OCI-LY7 (cell line): ENCODE measurements at regions not wholly inside any gene's neighbourhood (a gene's known extent, or its start where the extent isn't known, plus 50 kb on each side); places are given as distances from the start of the nearest gene placed in this dataset.

Experiments used
- BruUV-seq: library from RNA; stranded (reverse); fragments of 400-500 nt; replicated peaks from 2 replicates; lab custom pipeline; 2021; lab: Mats Ljungman, UMichigan
- CTCF ChIA-PET: fragments of 300-600 bp; sonication (Branson Sonifier 250); formaldehyde crosslinking; loops from one replicate; lab custom pipeline; 2022; ENCODE audit warnings: antibody characterized with exemption; ENCODE audit not compliant: unreplicated experiment; lab: Charles Lee
- POLR2A ChIA-PET: fragments of 300-600 bp; sonication (Branson Sonifier 250); formaldehyde crosslinking; loops from one replicate; lab custom pipeline; 2022; ENCODE audit warnings: antibody characterized with exemption; lab: Charles Lee
- DNase-seq: peaks from one replicate; pipeline ENCODE4 v3.0.0-alpha.2; 2015; ENCODE audit warnings: low spot score
- H2AFZ ChIP-seq: fragments of 200-600 bp; sonication (generic), shearing (Covaris generic); 2 replicates; pipeline ENCODE4 v1.6.1; 2014; ENCODE audit warnings: mild to moderate bottlenecking, antibody characterized with exemption, low read length, moderate library complexity
- H3K27ac ChIP-seq: fragments of 200-600 bp; sonication (generic); 2 replicates; pipeline ENCODE4 v1.5.1; 2014; ENCODE audit warnings: mixed run types, low read depth, mild to moderate bottlenecking, moderate library complexity, low read length, inconsistent platforms; ENCODE audit not compliant: poor library complexity, severe bottlenecking
- H3K36me3 ChIP-seq: fragments of 200-600 bp; sonication (generic); 2 replicates; pipeline ENCODE4 v1.6.1; 2014; ENCODE audit warnings: mild to moderate bottlenecking, antibody characterized with exemption, low read length, moderate library complexity, mixed read lengths; ENCODE audit not compliant: insufficient read depth
- H3K4me1 ChIP-seq: fragments of 200-600 bp; sonication (generic); 2 replicates; pipeline ENCODE4 v1.5.1; 2014; ENCODE audit warnings: mild to moderate bottlenecking, low read length; ENCODE audit not compliant: insufficient read depth, poor library complexity, severe bottlenecking
- H3K4me2 ChIP-seq: fragments of 200-600 bp; sonication (generic); 2 replicates; pipeline ENCODE4 v1.6.1; 2014; ENCODE audit warnings: mild to moderate bottlenecking, low read length
- H3K4me3 ChIP-seq: fragments of 200-600 bp; sonication (generic); 2 replicates; pipeline ENCODE4 v1.5.1; 2014; ENCODE audit warnings: mild to moderate bottlenecking, low read depth, low read length; ENCODE audit not compliant: poor library complexity, severe bottlenecking
- H3K79me2 ChIP-seq: fragments of 200-600 bp; sonication (generic); 2 replicates; pipeline ENCODE4 v1.6.1; 2016; ENCODE audit warnings: low read depth, mild to moderate bottlenecking, low read length, moderate library complexity, mixed read lengths; ENCODE audit not compliant: insufficient read depth
- H3K9me2 ChIP-seq: fragments of 200-600 bp; sonication (generic); 2 replicates; pipeline ENCODE4 v1.6.1; 2016; ENCODE audit warnings: mild to moderate bottlenecking, low read length, mixed read lengths; ENCODE audit not compliant: insufficient read depth
- H3K9me3 ChIP-seq: fragments of 200-600 bp; sonication (generic); 2 replicates; pipeline ENCODE4 v1.6.1; 2014; ENCODE audit warnings: mild to moderate bottlenecking, mixed run types, low read length, mixed read lengths
- H4K20me1 ChIP-seq: fragments of 200-600 bp; sonication (generic); 2 replicates; pipeline ENCODE4 v1.6.1; 2014; ENCODE audit warnings: mild to moderate bottlenecking, antibody characterized with exemption, low read length, moderate library complexity, mixed read lengths; ENCODE audit not compliant: insufficient read depth
- EZH2phosphoT487 ChIP-seq: fragments of 200-600 bp; sonication (generic); IDR thresholded peaks from 2 replicates; pipeline ENCODE4 v1.6.1; 2018; ENCODE audit warnings: low read depth, borderline replicate concordance, mild to moderate bottlenecking, mixed run types, antibody characterized with exemption, low read length, moderate library complexity, mixed read lengths
- intact Hi-C: fragments of 100-400 bp; cut with micrococcal nuclease; formaldehyde crosslinking; loops from one replicate; pipeline ENCODE4 v1.10.0; 2022; ENCODE audit not compliant: unreplicated experiment
- TF ChIP-seq, protein P1 (sequence below): fragments of 200-600 bp; sonication (generic); conservative IDR thresholded peaks from 2 replicates; pipeline ENCODE4 v1.5.1; 2014; ENCODE audit warnings: mild to moderate bottlenecking, antibody characterized with exemption, low read length, moderate library complexity, mixed read lengths

DNA sequence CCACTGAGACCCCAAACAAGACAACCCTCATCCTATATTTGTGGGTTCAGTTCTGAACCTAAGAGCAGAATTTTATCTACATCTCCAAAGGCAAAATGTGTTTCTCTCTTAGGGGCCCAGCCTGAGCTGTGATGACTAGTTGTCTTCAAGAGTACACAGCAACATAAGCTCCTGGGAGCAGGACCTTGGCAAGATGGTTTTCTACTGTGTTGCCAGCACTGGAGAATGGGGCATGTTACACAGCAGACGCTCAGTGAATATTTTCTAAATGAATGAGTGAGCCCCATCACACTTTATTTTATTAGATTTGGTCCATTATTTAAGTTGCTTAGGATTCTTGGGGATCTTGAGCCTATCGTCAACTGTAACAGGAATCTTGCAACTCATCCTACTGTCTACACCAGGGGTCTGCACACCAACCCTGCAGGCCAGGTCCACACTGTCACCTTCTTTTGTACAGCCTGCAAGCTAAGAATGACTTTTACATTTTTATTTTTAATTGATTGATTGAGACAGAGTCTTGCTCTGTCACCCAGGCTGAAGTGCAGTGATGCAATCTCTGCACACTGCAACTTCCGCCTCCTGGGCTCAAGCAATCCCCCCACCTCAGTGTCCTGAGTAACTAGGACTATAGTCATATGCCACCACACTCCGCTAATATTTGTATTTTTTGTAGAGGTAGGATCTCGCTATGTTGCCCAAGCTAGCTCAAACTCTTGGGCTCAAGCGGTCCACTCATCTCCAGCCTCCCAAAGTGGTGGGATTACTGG is 347.1 kb downstream of the FGFR2 start:
- Histone ChIP-seq H3K4me3 (no peak overlapping the region), H3K27ac (no peak overlapping the region), H3K4me2 (no peak overlapping the region), H3K9me3 (no peaks in the 10 kb centered on the region), H3K36me3 (no peaks in the 10 kb centered on the region), H4K20me1 (no peaks in the 10 kb centered on the region), H3K79me2 (no peaks in the 10 kb centered on the region), H3K9me2 (no peaks in the 10 kb centered on the region), H3K4me1 (no peaks in the 10 kb centered on the region), H2AFZ (no peak overlapping the region)
- POLR2A ChIA-PET, result no interaction called here
- DNase-seq, result no peak
- TF ChIP-seq EZH2phosphoT487, result no peak
- TF ChIP-seq, protein P1, sequence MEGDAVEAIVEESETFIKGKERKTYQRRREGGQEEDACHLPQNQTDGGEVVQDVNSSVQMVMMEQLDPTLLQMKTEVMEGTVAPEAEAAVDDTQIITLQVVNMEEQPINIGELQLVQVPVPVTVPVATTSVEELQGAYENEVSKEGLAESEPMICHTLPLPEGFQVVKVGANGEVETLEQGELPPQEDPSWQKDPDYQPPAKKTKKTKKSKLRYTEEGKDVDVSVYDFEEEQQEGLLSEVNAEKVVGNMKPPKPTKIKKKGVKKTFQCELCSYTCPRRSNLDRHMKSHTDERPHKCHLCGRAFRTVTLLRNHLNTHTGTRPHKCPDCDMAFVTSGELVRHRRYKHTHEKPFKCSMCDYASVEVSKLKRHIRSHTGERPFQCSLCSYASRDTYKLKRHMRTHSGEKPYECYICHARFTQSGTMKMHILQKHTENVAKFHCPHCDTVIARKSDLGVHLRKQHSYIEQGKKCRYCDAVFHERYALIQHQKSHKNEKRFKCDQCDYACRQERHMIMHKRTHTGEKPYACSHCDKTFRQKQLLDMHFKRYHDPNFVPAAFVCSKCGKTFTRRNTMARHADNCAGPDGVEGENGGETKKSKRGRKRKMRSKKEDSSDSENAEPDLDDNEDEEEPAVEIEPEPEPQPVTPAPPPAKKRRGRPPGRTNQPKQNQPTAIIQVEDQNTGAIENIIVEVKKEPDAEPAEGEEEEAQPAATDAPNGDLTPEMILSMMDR, result no peak
- intact Hi-C loops, result no loop called here
- BruUV-seq, result no TSS peak
- CTCF ChIA-PET, result no interaction called here

DNA sequence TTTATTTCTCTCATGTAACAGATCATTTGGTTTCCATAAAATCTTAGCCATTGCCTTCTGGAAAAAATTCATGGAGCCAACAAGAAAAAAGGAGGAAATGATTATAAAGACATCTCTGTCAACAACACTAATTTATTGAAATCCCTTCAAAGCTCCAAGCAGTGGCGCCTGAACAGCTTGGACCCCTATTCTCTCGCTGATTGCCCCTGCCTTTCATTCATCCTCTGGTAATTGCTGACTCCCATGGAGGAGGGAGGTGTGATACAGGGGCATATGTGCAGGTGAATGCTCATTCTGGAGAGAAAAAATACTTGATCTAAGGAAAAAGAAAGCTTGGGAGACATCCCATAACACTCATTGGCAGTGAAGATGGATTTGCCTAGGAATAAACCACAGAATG is 345.5 kb downstream of the FGFR2 start:
- CTCF ChIA-PET, result no interaction called here
- Histone ChIP-seq H2AFZ (no peak overlapping the region), H3K79me2 (no peaks in the 10 kb centered on the region), H3K4me3 (no peak overlapping the region), H4K20me1 (no peaks in the 10 kb centered on the region), H3K27ac (no peak overlapping the region), H3K4me2 (no peak overlapping the region), H3K9me3 (no peaks in the 10 kb centered on the region), H3K36me3 (no peaks in the 10 kb centered on the region), H3K9me2 (no peaks in the 10 kb centered on the region), H3K4me1 (no peaks in the 10 kb centered on the region)
- intact Hi-C loops, result no loop called here
- POLR2A ChIA-PET, result interaction anchor here (0.6 kb wide), 1 partner anchor 1169 kb away, joined by 3 read pairs; no protein-coding TSS in a partner anchor
- TF ChIP-seq EZH2phosphoT487, result no peak
- TF ChIP-seq, protein P1, result no peak
- no peak for DNase-seq
- no TSS peak for BruUV-seq

DNA sequence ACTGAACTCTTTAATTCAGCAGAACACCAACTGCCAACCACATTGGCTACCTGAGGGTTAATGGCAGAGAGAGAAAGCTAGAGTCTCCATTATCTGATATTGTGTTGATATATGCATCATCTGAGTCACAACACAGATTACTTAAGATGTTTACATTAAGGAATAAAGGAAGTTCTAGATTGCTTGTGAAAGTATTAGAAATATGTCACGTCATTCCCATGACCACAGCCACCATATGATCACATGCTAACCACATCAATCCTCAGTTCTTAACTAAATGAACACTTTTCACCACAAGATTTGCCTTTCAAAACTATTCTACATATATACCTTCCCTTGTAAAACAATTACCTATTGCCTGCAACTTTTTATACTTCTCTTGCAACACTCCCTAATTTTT is 337.9 kb downstream of the FGFR2 start:
- Histone ChIP-seq H2AFZ (no peak overlapping the region), H4K20me1 (no peaks in the 10 kb centered on the region), H3K79me2 (no peaks in the 10 kb centered on the region), H3K36me3 (no peaks in the 10 kb centered on the region), H3K4me1 (no peaks in the 10 kb centered on the region), H3K9me3 (no peaks in the 10 kb centered on the region), H3K27ac (no peak overlapping the region), H3K9me2 (no peaks in the 10 kb centered on the region), H3K4me2 (no peak overlapping the region), H3K4me3 (no peak overlapping the region)
- POLR2A ChIA-PET, result no interaction called here
- no peak for DNase-seq
- intact Hi-C loops, result no loop called here
- CTCF ChIA-PET, result no interaction called here
- TF ChIP-seq, protein P1, result no peak
- TF ChIP-seq EZH2phosphoT487, result no peak
- BruUV-seq, result no TSS peak
